ENCODE measurements at regions not wholly inside any gene's neighbourhood (a gene's known extent, or its start where the extent isn't known, plus 50 kb on each side); places are given as distances from the start of the nearest gene placed in this dataset.
A peak's percentile ranks its signal among the peaks of the same experiment; 100 is the strongest.

DNA sequence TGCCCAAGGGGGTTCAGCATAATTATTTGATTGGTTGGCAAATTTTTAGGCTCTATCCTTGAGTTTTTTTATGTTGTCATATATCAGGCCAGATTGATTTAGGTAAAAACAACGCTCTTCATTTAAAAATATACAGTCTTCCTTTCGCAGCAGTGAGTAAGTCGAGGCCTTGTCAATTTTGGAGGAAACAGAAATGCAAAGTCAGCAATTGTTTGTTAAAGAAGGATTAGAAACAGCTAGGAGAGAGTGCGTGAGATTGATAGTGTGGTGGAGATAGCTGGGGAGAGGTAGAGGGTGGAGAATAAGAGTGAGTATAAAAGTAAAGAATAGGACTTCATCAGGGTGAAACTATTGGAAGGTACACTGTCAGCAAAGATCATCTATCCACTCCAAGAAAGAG lies 830.8 kb downstream of the LUZP2 start:
- 18% methylated on average over 4 of the region's 4 CpGs for whole genome bisulfite sequencing (ENCODE audit: missing lambda C conversion rate)
- POLR2A ChIA-PET = no interaction called here
- Histone ChIP-seq H3K4me1 (no peaks in the 10 kb centered on the region), H3K4me3 (no peak overlapping the region), H3K4me2 (no peak overlapping the region), H3K9me3 (no peaks in the 10 kb centered on the region), H3K27ac (no peak overlapping the region)
- ATAC-seq (no peak), DNase-seq (ENCODE audit: low read depth in 1 of 2, low spot score in 1 of 2) (no peak), FAIRE-seq (no peak)
- CTCF ChIA-PET = no interaction called here
- TF ChIP-seq JUNB (IDR thresholded peaks at IDR 0.05) (no peak), MAFK (IDR thresholded peaks at IDR 0.05; ENCODE audit: partially characterized antibody) (peak; percentile 80), SMC3 (IDR thresholded peaks at IDR 0.05) (no peak)

DNA sequence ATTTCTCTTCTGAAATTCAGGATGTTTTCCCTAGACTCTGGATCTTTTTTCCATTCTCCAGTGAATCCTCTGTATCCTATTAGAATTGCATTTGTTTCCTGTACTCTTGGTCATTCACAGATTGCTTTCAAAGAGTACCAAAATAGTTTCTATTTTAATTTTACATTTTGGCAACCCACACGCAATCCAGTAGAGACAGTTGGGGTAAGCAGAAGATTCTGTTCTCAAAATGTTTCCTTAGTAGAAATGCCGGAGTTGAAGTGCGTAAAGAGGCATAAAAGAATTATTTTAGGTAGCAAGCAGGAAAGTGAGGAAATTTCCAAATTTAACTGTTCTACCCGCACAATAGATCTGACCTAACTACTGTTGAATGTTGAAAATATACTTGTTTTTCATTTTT lies 842.4 kb downstream of the LUZP2 start:
- POLR2A ChIA-PET = no interaction called here

DNA sequence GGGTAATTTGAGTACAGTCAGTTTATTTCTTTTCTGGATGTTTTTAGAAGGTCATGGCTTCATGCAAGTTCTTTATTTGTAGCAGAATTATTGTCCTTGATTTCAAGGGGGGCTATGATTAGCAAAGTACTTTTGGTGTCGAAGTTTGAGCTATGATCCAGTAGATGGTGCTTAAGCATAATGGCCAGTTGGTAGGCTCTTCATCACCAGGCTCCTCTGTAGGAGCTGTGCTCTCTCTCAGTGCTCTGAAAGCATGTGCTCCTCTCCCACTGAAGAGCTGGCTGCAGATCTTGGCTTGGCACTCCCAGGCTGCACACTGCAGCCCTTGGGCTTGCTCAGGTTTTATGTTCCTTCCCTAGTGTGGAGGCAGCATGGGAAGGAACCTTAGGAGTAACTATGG lies 852.7 kb downstream of the LUZP2 start:
- H3K4me1 ChIP-seq = no peaks in the 10 kb centered on the region
- FAIRE-seq (no peak), DNase-seq (ENCODE audit: low read depth in 1 of 2, low spot score in 1 of 2) (no peak), ATAC-seq (no peak)
- H3K4me3 ChIP-seq = no peak overlapping the region
- no peak for TF ChIP-seq RNF2 (IDR thresholded peaks at IDR 0.05; ENCODE audit: borderline replicate concordance, low read depth)
- TF ChIP-seq, protein P1, sequence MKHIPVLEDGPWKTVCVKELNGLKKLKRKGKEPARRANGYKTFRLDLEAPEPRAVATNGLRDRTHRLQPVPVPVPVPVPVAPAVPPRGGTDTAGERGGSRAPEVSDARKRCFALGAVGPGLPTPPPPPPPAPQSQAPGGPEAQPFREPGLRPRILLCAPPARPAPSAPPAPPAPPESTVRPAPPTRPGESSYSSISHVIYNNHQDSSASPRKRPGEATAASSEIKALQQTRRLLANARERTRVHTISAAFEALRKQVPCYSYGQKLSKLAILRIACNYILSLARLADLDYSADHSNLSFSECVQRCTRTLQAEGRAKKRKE (CRISPR knock-in tag; IDR thresholded peaks at IDR 0.05; ENCODE audit: low read depth) = no peak
- no peak for TF ChIP-seq ZC3H11A (IDR thresholded peaks at IDR 0.05)
- no peak for TF ChIP-seq POLR2AphosphoS2 (conservative IDR thresholded peaks at IDR 0.05; ENCODE audit: low read length)
- no peak for TF ChIP-seq BHLHE40 (IDR thresholded peaks at IDR 0.05; ENCODE audit: low read depth, low read length)
- no peak for TF ChIP-seq JUN (IDR thresholded peaks at IDR 0.05)
- TF ChIP-seq HOXA7 (CRISPR knock-in tag; IDR thresholded peaks at IDR 0.05) = no peak
- TF ChIP-seq EP300 (IDR thresholded peaks at IDR 0.05) = no peak
- TF ChIP-seq ZNF302 (CRISPR knock-in tag; IDR thresholded peaks at IDR 0.05) = no peak
- no peak for TF ChIP-seq EHF (CRISPR knock-in tag; IDR thresholded peaks at IDR 0.05)
- TF ChIP-seq RAD21 (conservative IDR thresholded peaks at IDR 0.05 in 1 of 2, IDR thresholded peaks at IDR 0.05 in 1 of 2) = no peak
- TF ChIP-seq NPAS2 (CRISPR knock-in tag; IDR thresholded peaks at IDR 0.05; ENCODE audit: borderline replicate concordance) = no peak
- TF ChIP-seq, protein P2, sequence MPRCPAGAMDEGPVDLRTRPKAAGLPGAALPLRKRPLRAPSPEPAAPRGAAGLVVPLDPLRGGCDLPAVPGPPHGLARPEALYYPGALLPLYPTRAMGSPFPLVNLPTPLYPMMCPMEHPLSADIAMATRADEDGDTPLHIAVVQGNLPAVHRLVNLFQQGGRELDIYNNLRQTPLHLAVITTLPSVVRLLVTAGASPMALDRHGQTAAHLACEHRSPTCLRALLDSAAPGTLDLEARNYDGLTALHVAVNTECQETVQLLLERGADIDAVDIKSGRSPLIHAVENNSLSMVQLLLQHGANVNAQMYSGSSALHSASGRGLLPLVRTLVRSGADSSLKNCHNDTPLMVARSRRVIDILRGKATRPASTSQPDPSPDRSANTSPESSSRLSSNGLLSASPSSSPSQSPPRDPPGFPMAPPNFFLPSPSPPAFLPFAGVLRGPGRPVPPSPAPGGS (IDR thresholded peaks at IDR 0.05) = no peak
- TF ChIP-seq CHD4 (IDR thresholded peaks at IDR 0.05; ENCODE audit: borderline replicate concordance) = no peak
- no peak overlapping the region for H3K27ac ChIP-seq
- WGBS (ENCODE audit: missing lambda C conversion rate) = 6% methylated on average over 1 of the region's 1 CpG
- ChIA-PET CTCF (interaction anchor here (0.6 kb wide), 1 partner anchor 816 kb away, joined by 3 read pairs; no protein-coding TSS in a partner anchor), POLR2A (interaction anchor here (0.6 kb wide), 1 partner anchor 410 kb away, joined by 3 read pairs; no protein-coding TSS in a partner anchor)
- H3K9me3 ChIP-seq = no peaks in the 10 kb centered on the region; the same call in 2 of the 3 replicates
- no peak overlapping the region for H3K4me2 ChIP-seq

More for the DNA sequence above, 842.4 kb downstream of the LUZP2 start:
- H3K4me3 ChIP-seq = no peak overlapping the region
- H3K4me1 ChIP-seq = no peaks in the 10 kb centered on the region
- no peak for TF ChIP-seq HOXA7 (CRISPR knock-in tag; IDR thresholded peaks at IDR 0.05)
- no peak for TF ChIP-seq CBX2 (IDR thresholded peaks at IDR 0.05; ENCODE audit: borderline replicate concordance, low read depth)
- no peak for TF ChIP-seq ZSCAN20 (CRISPR knock-in tag; IDR thresholded peaks at IDR 0.05)
- no peak overlapping the region for H3K27ac ChIP-seq
- ATAC-seq = no peak
- DNase-seq (ENCODE audit: low read depth in 1 of 2, low spot score in 1 of 2) = no peak
- no peak for FAIRE-seq
- CTCF ChIA-PET = no interaction called here
- 14% methylated on average over 4 of the region's 4 CpGs for WGBS (ENCODE audit: missing lambda C conversion rate)
- no peaks in the 10 kb centered on the region for H3K9me3 ChIP-seq
- H3K4me2 ChIP-seq = no peak overlapping the region

Measured in A549 (cell line).